KMS-11 (cell line): ENCODE measurements at regions not wholly inside any gene's neighbourhood (a gene's known extent, or its start where the extent isn't known, plus 50 kb on each side); places are given as distances from the start of the nearest gene placed in this dataset.

Experiments used
- H2AFZ ChIP-seq: fragments of 200-600 bp; sonication (generic); 2 replicates; pipeline ENCODE4 v1.6.1; 2016; ENCODE audit warnings: antibody characterized with exemption, mixed run types, low read depth
- H3K27ac ChIP-seq: fragments of 200-600 bp; sonication (generic); 2 replicates; pipeline ENCODE4 v1.6.1; 2016; ENCODE audit warnings: mild to moderate bottlenecking, mixed run types
- H3K27me3 ChIP-seq: fragments of 200-600 bp; sonication (generic); 2 replicates; pipeline ENCODE4 v1.6.1; 2017; ENCODE audit warnings: mild to moderate bottlenecking, low read depth, mixed run types, moderate library complexity; ENCODE audit not compliant: insufficient read depth
- H3K36me3 ChIP-seq: fragments of 200-600 bp; sonication (generic); 2 replicates; pipeline ENCODE4 v1.6.1; 2017; ENCODE audit warnings: mild to moderate bottlenecking, mixed run types; ENCODE audit not compliant: insufficient read depth
- H3K4me1 ChIP-seq: fragments of 200-600 bp; sonication (generic); 2 replicates; pipeline ENCODE4 v1.6.1; 2016; ENCODE audit warnings: mild to moderate bottlenecking, low read depth, mixed run types; ENCODE audit not compliant: poor library complexity, severe bottlenecking
- H3K4me2 ChIP-seq: fragments of 200-600 bp; sonication (generic); 2 replicates; pipeline ENCODE4 v1.7.0; 2016; ENCODE audit warnings: mild to moderate bottlenecking, mixed run types
- H3K4me3 ChIP-seq: fragments of 200-600 bp; sonication (generic); IDR thresholded peaks from 2 replicates; pipeline ENCODE4 v1.6.1; 2017; ENCODE audit warnings: low read depth, low read length, mixed read lengths; ENCODE audit not compliant: insufficient read depth
- H3K79me2 ChIP-seq: fragments of 200-600 bp; sonication (generic); 2 replicates; pipeline ENCODE4 v1.6.1; 2016; ENCODE audit warnings: low read depth, mixed run types; ENCODE audit not compliant: insufficient read depth
- H3K9ac ChIP-seq: fragments of 200-600 bp; sonication (generic); 2 replicates; pipeline ENCODE4 v1.6.1; 2016; ENCODE audit warnings: mild to moderate bottlenecking, mixed run types
- H4K20me1 ChIP-seq: fragments of 200-600 bp; sonication (generic); 2 replicates; pipeline ENCODE4 v1.6.1; 2016; ENCODE audit warnings: mild to moderate bottlenecking, mixed run types; ENCODE audit not compliant: insufficient read depth
- TF ChIP-seq, protein P1 (sequence below): fragments of 200-600 bp; sonication (generic); conservative IDR thresholded peaks from 2 replicates; pipeline ENCODE4 v1.6.1; 2017; ENCODE audit warnings: low read depth, mild to moderate bottlenecking, antibody characterized with exemption, low read length, moderate library complexity, mixed read lengths

DNA sequence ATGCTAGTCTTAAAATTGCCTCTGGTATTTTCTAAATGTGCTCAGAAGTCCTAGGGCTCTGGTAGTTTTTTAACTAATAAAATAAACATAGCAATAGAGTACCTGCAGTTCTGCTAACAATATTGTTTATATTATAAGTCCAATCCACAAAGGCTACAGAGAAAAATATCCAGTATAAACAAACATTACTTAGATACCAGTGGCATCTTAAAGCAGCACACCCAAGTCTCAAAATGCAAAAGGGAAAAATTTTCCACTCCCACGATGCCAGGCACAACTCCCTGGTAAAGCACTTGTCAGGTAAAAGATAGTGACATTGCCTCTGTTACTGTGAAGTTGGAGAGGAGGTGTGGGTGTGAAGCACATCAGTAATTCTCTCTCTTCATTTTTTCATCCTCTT lies 123.3 kb downstream of the OGFRL1 start:
- Histone ChIP-seq H3K4me3 (no peak overlapping the region), H3K4me1 (peaks cover 5% of the 10 kb centered on the region), H3K36me3 (no peaks in the 10 kb centered on the region), H3K27me3 (no peaks in the 10 kb centered on the region), H3K4me2 (no peak overlapping the region), H4K20me1 (no peaks in the 10 kb centered on the region), H2AFZ (no peak overlapping the region), H3K27ac (no peak overlapping the region), H3K79me2 (no peaks in the 10 kb centered on the region), H3K9ac (no peak overlapping the region)
- TF ChIP-seq, protein P1, sequence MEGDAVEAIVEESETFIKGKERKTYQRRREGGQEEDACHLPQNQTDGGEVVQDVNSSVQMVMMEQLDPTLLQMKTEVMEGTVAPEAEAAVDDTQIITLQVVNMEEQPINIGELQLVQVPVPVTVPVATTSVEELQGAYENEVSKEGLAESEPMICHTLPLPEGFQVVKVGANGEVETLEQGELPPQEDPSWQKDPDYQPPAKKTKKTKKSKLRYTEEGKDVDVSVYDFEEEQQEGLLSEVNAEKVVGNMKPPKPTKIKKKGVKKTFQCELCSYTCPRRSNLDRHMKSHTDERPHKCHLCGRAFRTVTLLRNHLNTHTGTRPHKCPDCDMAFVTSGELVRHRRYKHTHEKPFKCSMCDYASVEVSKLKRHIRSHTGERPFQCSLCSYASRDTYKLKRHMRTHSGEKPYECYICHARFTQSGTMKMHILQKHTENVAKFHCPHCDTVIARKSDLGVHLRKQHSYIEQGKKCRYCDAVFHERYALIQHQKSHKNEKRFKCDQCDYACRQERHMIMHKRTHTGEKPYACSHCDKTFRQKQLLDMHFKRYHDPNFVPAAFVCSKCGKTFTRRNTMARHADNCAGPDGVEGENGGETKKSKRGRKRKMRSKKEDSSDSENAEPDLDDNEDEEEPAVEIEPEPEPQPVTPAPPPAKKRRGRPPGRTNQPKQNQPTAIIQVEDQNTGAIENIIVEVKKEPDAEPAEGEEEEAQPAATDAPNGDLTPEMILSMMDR: no peak

GRCh38 chr6:71412559-71413140 lies 124.0 kb downstream of the OGFRL1 start:
- H3K4me1 ChIP-seq: peaks cover 5% of the 10 kb centered on the region
- H3K4me2 ChIP-seq: no peak overlapping the region
- H3K79me2 ChIP-seq: no peaks in the 10 kb centered on the region
- H3K36me3 ChIP-seq: no peaks in the 10 kb centered on the region
- no peak overlapping the region for H3K27ac ChIP-seq
- no peaks in the 10 kb centered on the region for H3K27me3 ChIP-seq
- no peak overlapping the region for H3K9ac ChIP-seq
- H4K20me1 ChIP-seq: no peaks in the 10 kb centered on the region
- H3K4me3 ChIP-seq: no peak overlapping the region
- TF ChIP-seq, protein P1: no peak
- H2AFZ ChIP-seq: no peak overlapping the region

- H2AFZ ChIP-seq: no peak overlapping the region
- TF ChIP-seq, protein P1: no peak
- H3K4me1 ChIP-seq: peaks cover 5% of the 10 kb centered on the region
- H3K27me3 ChIP-seq: no peaks in the 10 kb centered on the region
- no peak overlapping the region for H3K4me2 ChIP-seq
- no peak overlapping the region for H3K4me3 ChIP-seq
- H4K20me1 ChIP-seq: no peaks in the 10 kb centered on the region
- no peak overlapping the region for H3K9ac ChIP-seq
- H3K79me2 ChIP-seq: no peaks in the 10 kb centered on the region
- no peaks in the 10 kb centered on the region for H3K36me3 ChIP-seq
- no peak overlapping the region for H3K27ac ChIP-seq
These were observed 125.9 kb downstream of the OGFRL1 start for GRCh38 chr6:71414486-71414885.

DNA sequence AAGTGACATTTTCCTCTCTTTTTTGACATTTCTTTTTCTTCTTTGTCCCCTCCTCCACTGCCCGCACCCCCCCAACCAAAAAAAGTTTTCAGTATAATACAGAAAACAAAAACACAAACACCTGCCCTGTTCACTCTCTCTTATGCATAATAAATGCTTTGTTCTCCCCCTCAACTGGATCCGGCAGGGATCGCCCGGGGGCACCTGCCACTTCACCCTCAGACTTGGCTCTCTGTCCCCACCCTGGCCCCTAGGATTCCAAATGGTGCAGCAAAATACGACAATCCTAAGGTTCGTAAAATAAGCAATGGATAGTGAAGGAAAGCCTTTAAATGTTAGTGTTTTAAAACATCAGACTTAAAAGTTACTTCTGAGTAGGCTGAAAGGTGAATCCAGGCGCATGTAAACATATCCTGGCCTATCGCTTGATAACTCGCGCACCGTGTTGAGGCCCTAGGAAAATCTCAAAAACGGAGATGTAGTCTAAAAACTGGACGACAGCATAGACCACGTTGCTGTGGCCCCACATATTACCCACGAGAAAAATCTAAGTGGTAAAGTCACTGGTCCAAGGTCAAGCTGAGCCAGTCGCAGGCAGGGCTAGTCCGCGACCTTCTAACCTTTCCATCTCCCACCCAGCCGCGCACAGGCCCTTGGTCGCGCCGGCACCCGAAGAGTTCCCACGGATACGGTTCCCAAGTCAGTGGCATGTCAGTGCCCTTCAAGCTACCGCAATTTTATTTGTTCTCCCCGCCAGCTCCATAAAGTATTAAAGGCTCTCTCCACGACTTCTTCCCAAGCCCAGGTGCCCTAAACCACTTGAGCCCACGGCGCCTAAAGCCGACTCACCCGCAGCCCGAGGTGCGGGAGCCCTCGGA lies 130.8 kb downstream of the OGFRL1 start:
- H3K27ac ChIP-seq: no peak overlapping the region
- H3K4me2 ChIP-seq: no peak overlapping the region
- H3K27me3 ChIP-seq: no peaks in the 10 kb centered on the region
- H3K9ac ChIP-seq: no peak overlapping the region
- H4K20me1 ChIP-seq: no peaks in the 10 kb centered on the region
- TF ChIP-seq, protein P1: no peak
- no peak overlapping the region for H3K4me3 ChIP-seq
- no peaks in the 10 kb centered on the region for H3K79me2 ChIP-seq
- no peaks in the 10 kb centered on the region for H3K4me1 ChIP-seq
- H3K36me3 ChIP-seq: no peaks in the 10 kb centered on the region
- H2AFZ ChIP-seq: peak overlapping the region; percentile 44; the same call in 1 of the 2 replicates
